Stimulated activated memory B cell treated with anti-CD40 and anti-IgM and Interleukin-4, amounts not matched to agents 10 μg/mL and 1 μg/mL and 100 μg/mL, for 72 hours (primary cell): ENCODE measurements at regions not wholly inside any gene's neighbourhood (a gene's known extent, or its start where the extent isn't known, plus 50 kb on each side); places are given as distances from the start of the nearest gene placed in this dataset.

Experiments used
- ATAC-seq: fragments of 150-1000 bp; cut with Tn5 transposase; 2 replicates; pipeline ENCODE4 v1.10.0; 2021
- H3K27ac Mint-ChIP-seq: one replicate; pipeline ENCODE4 v1.8.0; 2022; ENCODE audit warnings: mild to moderate bottlenecking, mixed read lengths
- H3K27me3 Mint-ChIP-seq: one replicate; pipeline ENCODE4 v1.8.0; 2022; ENCODE audit warnings: mixed read lengths
- H3K36me3 Mint-ChIP-seq: one replicate; pipeline ENCODE4 v1.8.0; 2022; ENCODE audit warnings: mixed read lengths
- H3K4me1 Mint-ChIP-seq: one replicate; pipeline ENCODE4 v1.8.0; 2022; ENCODE audit warnings: mixed read lengths
- H3K4me3 Mint-ChIP-seq: one replicate; pipeline ENCODE4 v1.8.0; 2022; ENCODE audit warnings: mild to moderate bottlenecking, moderate library complexity, mixed read lengths
- H3K9me3 Mint-ChIP-seq: one replicate; pipeline ENCODE4 v1.8.0; 2022; ENCODE audit warnings: mixed read lengths

DNA sequence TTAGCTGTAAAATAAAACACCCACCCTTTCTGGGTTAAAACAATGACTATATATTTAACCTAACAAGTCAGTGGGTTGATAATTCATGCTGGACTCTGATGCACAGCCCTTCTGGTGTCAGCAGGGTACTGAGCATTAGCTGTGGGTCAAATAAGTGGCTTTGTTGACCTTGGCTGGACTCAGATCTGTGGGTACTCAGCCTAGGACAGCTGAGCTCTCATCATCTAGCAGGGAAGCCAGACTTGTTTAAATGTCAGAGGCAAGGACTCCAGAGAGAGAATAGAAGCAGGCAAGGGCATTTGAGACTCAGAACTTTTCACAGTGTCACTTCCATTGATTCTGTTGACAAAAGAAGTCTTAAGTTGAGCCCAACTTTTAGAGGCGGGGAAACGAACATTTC is 1063.8 kb upstream of the CDH8 start:
- Mint-ChIP-seq H3K27ac (no peak overlapping the region), H3K27me3 (no peaks in the 10 kb centered on the region), H3K9me3 (peaks cover 4% of the 10 kb centered on the region), H3K4me1 (no peaks in the 10 kb centered on the region), H3K36me3 (no peaks in the 10 kb centered on the region), H3K4me3 (no peak overlapping the region)
- no peak for ATAC-seq

DNA sequence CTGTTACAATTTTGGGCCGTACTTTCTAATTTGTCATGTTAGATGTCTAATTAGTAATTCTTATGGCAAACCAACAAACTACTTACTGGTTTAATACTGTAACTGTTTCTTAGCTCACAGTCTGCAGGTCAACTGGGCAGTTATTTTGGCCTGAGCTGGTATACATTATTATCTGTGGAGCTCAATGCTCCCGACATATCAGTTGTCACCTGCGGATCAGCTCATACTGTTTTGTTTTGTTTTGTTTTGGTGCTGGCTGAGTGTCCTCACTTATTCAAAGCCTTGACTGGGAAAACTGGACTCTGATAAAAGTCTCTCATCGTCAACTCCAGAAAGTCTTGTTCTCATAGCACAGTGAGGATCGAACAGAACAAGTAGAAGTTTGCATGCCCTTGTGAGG is 1060.6 kb upstream of the CDH8 start:
- no peaks in the 10 kb centered on the region for H3K4me1 Mint-ChIP-seq
- no peak for ATAC-seq
- no peaks in the 10 kb centered on the region for H3K36me3 Mint-ChIP-seq
- no peaks in the 10 kb centered on the region for H3K27me3 Mint-ChIP-seq
- H3K27ac Mint-ChIP-seq = no peak overlapping the region
- peaks cover under 1% of the 10 kb centered on the region for H3K9me3 Mint-ChIP-seq
- H3K4me3 Mint-ChIP-seq = no peak overlapping the region

- Mint-ChIP-seq H3K36me3 (no peaks in the 10 kb centered on the region), H3K27me3 (no peaks in the 10 kb centered on the region), H3K4me1 (no peaks in the 10 kb centered on the region), H3K27ac (no peak overlapping the region), H3K9me3 (peaks cover 6% of the 10 kb centered on the region), H3K4me3 (no peak overlapping the region)
- ATAC-seq = no peak
Observed at GRCh38 chr16:63092736-63093135, 1056.5 kb upstream of the CDH8 start.

DNA sequence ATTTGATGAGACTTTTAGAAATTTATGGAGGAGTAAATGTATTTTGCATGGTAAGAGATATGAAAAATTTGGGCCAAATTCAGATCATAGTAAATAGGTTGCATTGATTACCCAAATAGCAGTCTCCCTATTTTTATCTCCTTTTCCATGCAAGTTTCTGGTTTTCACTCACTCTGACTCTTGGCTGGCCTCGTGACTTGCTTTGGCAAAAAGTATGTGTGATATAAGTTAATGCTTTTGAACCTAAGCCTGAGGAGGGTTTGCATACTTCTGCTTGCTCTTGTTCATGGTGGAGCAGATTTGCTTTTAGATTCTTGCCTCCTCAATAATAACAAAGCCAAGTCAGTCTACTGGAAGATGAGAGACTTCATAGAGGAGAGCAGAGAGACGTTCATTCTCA is 1045.9 kb upstream of the CDH8 start:
- H3K4me1 Mint-ChIP-seq = no peaks in the 10 kb centered on the region
- no peak for ATAC-seq
- H3K27me3 Mint-ChIP-seq = no peaks in the 10 kb centered on the region
- H3K9me3 Mint-ChIP-seq = no peaks in the 10 kb centered on the region
- H3K27ac Mint-ChIP-seq = no peak overlapping the region
- no peaks in the 10 kb centered on the region for H3K36me3 Mint-ChIP-seq
- no peak overlapping the region for H3K4me3 Mint-ChIP-seq

DNA sequence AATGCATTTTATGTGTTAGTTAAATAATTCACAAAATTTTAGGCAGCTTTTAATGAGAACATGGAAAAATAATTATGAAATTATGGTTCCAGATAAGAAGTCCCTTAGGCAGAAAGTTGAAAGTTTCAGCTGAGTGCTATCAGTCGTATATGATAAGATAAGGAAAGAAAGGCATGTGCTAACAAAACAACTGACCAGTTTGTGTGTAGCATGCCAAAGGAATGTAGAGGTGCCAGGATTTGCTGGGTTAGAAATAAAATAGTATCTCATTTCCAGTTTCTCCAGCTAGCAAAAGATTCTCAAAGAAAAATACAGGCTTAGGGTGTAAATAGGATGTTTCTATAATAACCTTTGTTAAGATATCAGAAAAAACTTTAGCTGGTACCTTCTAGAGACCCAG is 1044.5 kb upstream of the CDH8 start:
- no peak for ATAC-seq

DNA sequence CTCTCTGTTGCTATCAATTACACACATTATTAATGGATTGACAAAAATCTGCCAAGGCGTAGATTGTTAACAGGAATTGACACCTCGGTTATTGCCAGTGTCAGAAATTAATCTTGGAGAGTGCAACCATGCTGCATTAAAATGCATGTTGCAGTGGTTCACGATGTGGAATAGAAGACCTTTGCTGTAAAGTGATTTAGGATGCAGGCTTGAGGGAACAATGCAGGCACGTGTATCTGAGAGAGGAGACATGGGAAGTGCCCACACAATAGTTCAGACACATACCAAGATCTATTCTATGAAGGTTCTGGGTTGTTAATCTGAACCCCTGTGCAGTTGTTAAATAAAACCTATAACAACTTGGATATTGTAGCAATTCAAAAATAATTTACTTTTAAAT is 1032.8 kb upstream of the CDH8 start:
- Mint-ChIP-seq H3K27me3 (no peaks in the 10 kb centered on the region), H3K36me3 (no peaks in the 10 kb centered on the region), H3K4me3 (no peak overlapping the region), H3K27ac (no peak overlapping the region), H3K9me3 (peaks cover 10% of the 10 kb centered on the region), H3K4me1 (no peaks in the 10 kb centered on the region)
- ATAC-seq = no peak

More for the DNA sequence above, 1044.5 kb upstream of the CDH8 start:
- Mint-ChIP-seq H3K27ac (no peak overlapping the region), H3K4me1 (no peaks in the 10 kb centered on the region), H3K27me3 (no peaks in the 10 kb centered on the region), H3K9me3 (no peaks in the 10 kb centered on the region), H3K4me3 (no peak overlapping the region), H3K36me3 (no peaks in the 10 kb centered on the region)

GRCh38 chr16:63067141-63067540 is 1030.9 kb upstream of the CDH8 start:
- H3K4me3 Mint-ChIP-seq = no peak overlapping the region
- ATAC-seq = no peak
- no peak overlapping the region for H3K27ac Mint-ChIP-seq
- H3K27me3 Mint-ChIP-seq = no peaks in the 10 kb centered on the region
- no peaks in the 10 kb centered on the region for H3K4me1 Mint-ChIP-seq
- no peaks in the 10 kb centered on the region for H3K36me3 Mint-ChIP-seq
- H3K9me3 Mint-ChIP-seq = peaks cover 7% of the 10 kb centered on the region

DNA sequence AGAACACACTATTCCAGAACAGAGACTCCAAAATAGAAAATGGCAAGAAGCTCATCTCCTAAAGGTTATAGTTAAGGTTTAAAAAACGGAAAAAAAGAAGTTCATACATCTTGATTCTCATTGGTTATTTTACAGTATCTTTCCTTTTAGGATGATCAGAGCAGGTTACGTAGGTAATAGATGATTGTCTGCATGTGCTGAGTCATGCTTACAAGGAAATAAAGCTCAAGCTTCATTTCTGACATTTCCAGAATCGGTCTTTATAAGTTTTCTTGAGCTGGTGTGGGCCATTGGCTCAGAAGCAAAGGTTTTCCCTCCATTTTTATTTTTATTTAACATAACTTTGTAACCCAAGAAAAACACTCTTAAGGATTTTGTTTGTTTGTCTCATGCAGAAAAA is 1030.3 kb upstream of the CDH8 start:
- no peaks in the 10 kb centered on the region for H3K27me3 Mint-ChIP-seq
- no peak for ATAC-seq
- no peak overlapping the region for H3K4me3 Mint-ChIP-seq
- no peaks in the 10 kb centered on the region for H3K4me1 Mint-ChIP-seq
- H3K9me3 Mint-ChIP-seq = peaks cover 8% of the 10 kb centered on the region
- H3K27ac Mint-ChIP-seq = no peak overlapping the region
- H3K36me3 Mint-ChIP-seq = no peaks in the 10 kb centered on the region

DNA sequence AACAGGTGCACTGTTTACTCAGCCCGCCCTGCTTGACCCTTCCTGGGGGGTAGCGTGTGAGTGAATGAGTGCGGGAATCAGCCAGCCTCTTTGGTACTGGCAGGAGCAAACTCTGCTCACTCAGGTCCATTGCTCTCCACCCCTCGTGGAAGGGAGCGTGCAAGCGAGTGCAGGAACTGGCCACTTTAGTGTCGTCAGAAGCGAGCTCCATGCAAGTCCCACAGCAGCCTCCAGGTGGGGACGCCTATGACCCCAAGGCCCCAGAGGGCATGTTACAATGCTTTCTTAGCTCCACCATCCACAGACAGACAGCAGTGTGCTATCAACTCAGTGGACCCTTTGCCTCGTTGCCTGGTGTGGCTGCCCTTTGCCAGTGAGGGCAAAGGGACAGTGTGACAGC is 1025.1 kb upstream of the CDH8 start:
- Mint-ChIP-seq H3K36me3 (no peaks in the 10 kb centered on the region), H3K9me3 (peaks cover 3% of the 10 kb centered on the region), H3K27me3 (no peaks in the 10 kb centered on the region), H3K27ac (no peak overlapping the region), H3K4me3 (no peak overlapping the region), H3K4me1 (no peaks in the 10 kb centered on the region)
- no peak for ATAC-seq

DNA sequence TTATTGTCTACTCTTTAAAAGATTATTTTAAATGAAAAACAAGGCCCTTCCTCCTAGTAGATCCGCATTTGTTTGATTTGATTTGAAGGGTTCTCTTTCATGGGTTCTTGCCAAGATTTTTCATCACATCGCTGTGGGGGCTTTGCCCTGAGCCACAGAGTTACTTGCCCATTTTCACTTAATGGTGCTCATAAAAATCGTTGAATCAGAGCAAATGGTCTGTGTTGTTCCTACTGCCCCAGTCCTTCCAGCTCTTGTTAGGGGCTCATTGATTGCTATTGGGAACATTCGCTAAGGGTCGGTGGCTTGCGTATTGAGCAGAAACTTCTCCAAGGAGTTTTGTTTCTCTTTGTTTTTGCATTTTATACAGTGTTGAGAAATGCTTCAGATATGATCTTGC is 1023.4 kb upstream of the CDH8 start:
- H3K4me1 Mint-ChIP-seq = no peaks in the 10 kb centered on the region
- no peaks in the 10 kb centered on the region for H3K36me3 Mint-ChIP-seq
- H3K4me3 Mint-ChIP-seq = no peak overlapping the region
- H3K27ac Mint-ChIP-seq = no peak overlapping the region
- peaks cover 3% of the 10 kb centered on the region for H3K9me3 Mint-ChIP-seq
- no peaks in the 10 kb centered on the region for H3K27me3 Mint-ChIP-seq
- no peak for ATAC-seq

- no peak for ATAC-seq
- no peaks in the 10 kb centered on the region for H3K4me1 Mint-ChIP-seq
- no peaks in the 10 kb centered on the region for H3K27me3 Mint-ChIP-seq
- no peak overlapping the region for H3K27ac Mint-ChIP-seq
- peaks cover 6% of the 10 kb centered on the region for H3K9me3 Mint-ChIP-seq
- H3K4me3 Mint-ChIP-seq = no peak overlapping the region
- no peaks in the 10 kb centered on the region for H3K36me3 Mint-ChIP-seq
Observed at GRCh38 chr16:63057341-63057740, 1021.1 kb upstream of the CDH8 start.

GRCh38 chr16:63050391-63050790 is 1014.2 kb upstream of the CDH8 start:
- no peaks in the 10 kb centered on the region for H3K27me3 Mint-ChIP-seq
- H3K4me1 Mint-ChIP-seq = no peaks in the 10 kb centered on the region
- H3K4me3 Mint-ChIP-seq = no peak overlapping the region
- H3K27ac Mint-ChIP-seq = no peak overlapping the region
- no peaks in the 10 kb centered on the region for H3K36me3 Mint-ChIP-seq
- H3K9me3 Mint-ChIP-seq = peaks cover 8% of the 10 kb centered on the region
- no peak for ATAC-seq

DNA sequence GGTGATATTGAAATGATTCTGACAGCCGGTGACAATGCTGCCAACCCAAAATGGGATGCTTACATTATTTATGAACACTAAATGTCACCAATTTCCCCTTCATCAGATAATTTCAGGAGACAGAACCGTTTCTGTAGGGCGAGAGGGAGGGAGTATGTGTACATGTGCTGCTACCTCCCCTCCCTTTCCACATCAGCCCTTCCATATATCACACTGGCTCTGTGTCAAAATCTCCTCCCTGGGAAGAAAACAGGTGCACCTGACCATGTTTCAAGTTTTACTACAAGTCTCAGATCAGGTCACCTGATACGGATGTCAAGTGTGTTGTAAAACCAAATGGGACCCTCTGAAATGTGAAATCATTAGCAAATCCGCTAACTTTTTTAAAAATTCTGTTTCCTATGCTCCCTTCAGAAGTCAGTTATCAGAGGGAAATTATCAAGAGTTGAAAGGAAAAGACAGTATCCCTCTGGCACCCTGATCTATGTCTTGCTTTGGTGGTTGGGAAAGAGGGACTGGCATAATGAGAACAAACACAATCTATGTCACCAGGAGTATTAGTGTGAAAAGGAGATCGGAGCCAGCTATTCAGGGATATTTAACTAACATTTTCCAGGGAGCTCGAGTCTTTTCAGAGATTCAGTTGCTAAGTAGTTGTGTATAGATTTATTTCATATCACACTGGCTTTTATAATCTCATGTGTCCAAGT is 1002.3 kb upstream of the CDH8 start:
- Mint-ChIP-seq H3K4me3 (no peak overlapping the region), H3K27ac (no peak overlapping the region), H3K36me3 (no peaks in the 10 kb centered on the region), H3K9me3 (peaks cover 11% of the 10 kb centered on the region), H3K27me3 (no peaks in the 10 kb centered on the region), H3K4me1 (no peaks in the 10 kb centered on the region)
- ATAC-seq = no peak

GRCh38 chr16:63037761-63038396 is 1001.6 kb upstream of the CDH8 start:
- H3K27ac Mint-ChIP-seq = no peak overlapping the region
- peaks cover 11% of the 10 kb centered on the region for H3K9me3 Mint-ChIP-seq
- no peak overlapping the region for H3K4me3 Mint-ChIP-seq
- H3K4me1 Mint-ChIP-seq = no peaks in the 10 kb centered on the region
- no peaks in the 10 kb centered on the region for H3K36me3 Mint-ChIP-seq
- no peak for ATAC-seq
- H3K27me3 Mint-ChIP-seq = no peaks in the 10 kb centered on the region

DNA sequence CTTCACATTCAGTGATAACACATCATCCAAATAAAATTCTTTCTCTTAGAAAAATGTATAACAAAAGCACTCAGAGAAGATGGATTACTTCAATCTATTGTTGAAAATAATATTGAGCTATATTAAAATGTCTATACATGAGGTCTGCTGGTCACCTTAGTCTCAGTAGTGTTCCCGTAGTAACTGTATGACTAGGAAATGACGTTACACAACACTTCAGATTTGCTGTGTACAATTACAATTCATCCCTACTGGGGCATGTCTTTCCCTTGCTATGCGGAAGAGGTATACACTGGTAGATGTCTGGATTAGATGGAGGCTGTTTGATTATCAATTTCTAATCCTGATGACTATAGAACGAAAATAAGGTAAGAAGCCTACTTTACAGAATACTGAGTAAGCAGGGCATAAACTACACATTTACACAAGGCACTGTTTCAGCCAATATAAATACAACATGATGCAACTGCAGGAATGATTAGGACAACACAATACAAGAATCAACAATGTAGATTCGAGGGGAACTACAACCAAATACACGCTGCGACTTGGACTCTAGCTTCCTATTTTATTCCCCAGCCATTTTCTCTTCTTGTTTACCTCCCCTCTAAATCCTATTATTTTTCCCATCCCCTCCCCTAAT is 982.5 kb upstream of the CDH8 start:
- Mint-ChIP-seq H3K9me3 (peaks cover 4% of the 10 kb centered on the region), H3K27ac (no peak overlapping the region), H3K4me3 (no peak overlapping the region), H3K4me1 (no peaks in the 10 kb centered on the region), H3K36me3 (no peaks in the 10 kb centered on the region), H3K27me3 (no peaks in the 10 kb centered on the region)
- no peak for ATAC-seq

- H3K9me3 Mint-ChIP-seq = peaks cover 11% of the 10 kb centered on the region
- no peaks in the 10 kb centered on the region for H3K36me3 Mint-ChIP-seq
- H3K4me3 Mint-ChIP-seq = no peak overlapping the region
- H3K4me1 Mint-ChIP-seq = no peaks in the 10 kb centered on the region
- H3K27ac Mint-ChIP-seq = no peak overlapping the region
- H3K27me3 Mint-ChIP-seq = no peaks in the 10 kb centered on the region
- ATAC-seq = no peak
Observed at GRCh38 chr16:63008688-63009087, 972.5 kb upstream of the CDH8 start.
